DND-41 (cell line): ENCODE measurements at regions not wholly inside any gene's neighbourhood (a gene's known extent, or its start where the extent isn't known, plus 50 kb on each side); places are given as distances from the start of the nearest gene placed in this dataset.

Experiments used
- ATAC-seq: fragments of 200-7000 bp; cut with Tn5 transposase; 3 replicates; pipeline ENCODE4 v1.9.1; 2021; ENCODE audit warnings: low read depth; ENCODE audit not compliant: insufficient read depth
- DNase-seq: peaks from one replicate; pipeline ENCODE4 v3.0.0-alpha.2; 2020
- H2AFZ ChIP-seq: 2 replicates; pipeline ENCODE4 v1.6.0; 2012; ENCODE audit warnings: low read depth, low read length
- H3K27ac ChIP-seq: 2 replicates; pipeline ENCODE4 v1.5.1; 2012; ENCODE audit warnings: low read length, inconsistent platforms
- H3K27me3 ChIP-seq: fragments of 200-600 bp; sonication (generic); 2 replicates; pipeline ENCODE4 v1.6.0; 2012; ENCODE audit warnings: low read length, mild to moderate bottlenecking, inconsistent platforms; ENCODE audit not compliant: insufficient read depth, poor library complexity
- H3K36me3 ChIP-seq: 2 replicates; pipeline ENCODE4 v1.5.1; 2012; ENCODE audit warnings: low read length, inconsistent platforms; ENCODE audit not compliant: insufficient read depth
- H3K4me1 ChIP-seq: 2 replicates; pipeline ENCODE4 v1.5.1; 2012; ENCODE audit warnings: mild to moderate bottlenecking, low read length; ENCODE audit not compliant: insufficient read depth
- H3K4me2 ChIP-seq: 2 replicates; pipeline ENCODE4 v1.6.0; 2012; ENCODE audit warnings: mild to moderate bottlenecking, moderate library complexity, low read length, inconsistent platforms; ENCODE audit not compliant: insufficient read depth
- H3K4me3 ChIP-seq, 2 experiments: fragments of 200-600 bp in 1 of 2; shearing (Covaris generic) in 1 of 2; 2 replicates each; pipeline ENCODE4 v1.5.1; 2012 to 2016; ENCODE audit warnings: inconsistent platforms in 2 of 2, low read length in 2 of 2, mild to moderate bottlenecking in 2 of 2, low read depth in 1 of 2, moderate library complexity in 1 of 2
- H3K79me2 ChIP-seq: 2 replicates; pipeline ENCODE4 v1.6.0; 2012; ENCODE audit warnings: low read length, inconsistent platforms; ENCODE audit not compliant: insufficient read depth
- H3K9ac ChIP-seq: 2 replicates; pipeline ENCODE4 v1.6.0; 2012; ENCODE audit warnings: low read depth, mild to moderate bottlenecking, inconsistent platforms, low read length, moderate library complexity
- H3K9me3 ChIP-seq: 2 replicates; pipeline ENCODE4 v1.5.1; 2012; ENCODE audit warnings: low read length, moderate library complexity, mild to moderate bottlenecking, inconsistent platforms; ENCODE audit not compliant: insufficient read depth, severe bottlenecking
- H4K20me1 ChIP-seq: 2 replicates; pipeline ENCODE4 v1.6.0; 2012; ENCODE audit warnings: low read length; ENCODE audit not compliant: insufficient read depth
- CTCF ChIP-seq: IDR thresholded peaks from 2 replicates; pipeline ENCODE4 v1.5.1; 2012; ENCODE audit warnings: borderline replicate concordance, low read length, moderate library complexity, mild to moderate bottlenecking; ENCODE audit not compliant: poor library complexity, severe bottlenecking; ENCODE audit errors: extremely low read depth
- EZH2 ChIP-seq: IDR thresholded peaks from 3 replicates; pipeline ENCODE4 v1.6.1; 2012; ENCODE audit warnings: borderline replicate concordance, low read depth, mild to moderate bottlenecking, moderate library complexity, low read length, inconsistent platforms; ENCODE audit not compliant: severe bottlenecking

- ATAC-seq (no peak), DNase-seq (no peak)
- H3K27ac ChIP-seq: no peak overlapping the region
- H2AFZ ChIP-seq: no peak overlapping the region
- H4K20me1 ChIP-seq: no peaks in the 10 kb centered on the region
- H3K9me3 ChIP-seq: peaks cover 5% of the 10 kb centered on the region
- no peak overlapping the region for H3K4me3 ChIP-seq
- H3K9ac ChIP-seq: no peak overlapping the region
- no peaks in the 10 kb centered on the region for H3K27me3 ChIP-seq
- H3K79me2 ChIP-seq: no peaks in the 10 kb centered on the region
- H3K4me2 ChIP-seq: no peak overlapping the region
- H3K36me3 ChIP-seq: no peaks in the 10 kb centered on the region
- no peaks in the 10 kb centered on the region for H3K4me1 ChIP-seq
- TF ChIP-seq EZH2: no peak
- TF ChIP-seq CTCF: no peak
Observed at GRCh38 chr7:152924238-152924637, 164.7 kb downstream of the ACTR3B start.

GRCh38 chr7:152924826-152925411, 165.4 kb downstream of the ACTR3B start:
- no peak overlapping the region for H3K9ac ChIP-seq
- ATAC-seq: no peak
- H2AFZ ChIP-seq: no peak overlapping the region

GRCh38 chr7:152925412-152926147, 166.0 kb downstream of the ACTR3B start:
- Histone ChIP-seq H2AFZ (no peak overlapping the region), H3K4me1 (no peaks in the 10 kb centered on the region), H3K36me3 (no peaks in the 10 kb centered on the region), H3K4me2 (no peak overlapping the region), H3K9me3 (peaks cover 5% of the 10 kb centered on the region), H3K9ac (no peak overlapping the region), H3K27me3 (no peaks in the 10 kb centered on the region), H3K79me2 (no peaks in the 10 kb centered on the region), H3K27ac (no peak overlapping the region), H3K4me3 (no peak overlapping the region), H4K20me1 (no peaks in the 10 kb centered on the region)
- no peak for DNase-seq
- ATAC-seq: no peak
- TF ChIP-seq EZH2 (no peak), CTCF (no peak)

More at GRCh38 chr7:152924826-152925411, 165.4 kb downstream of the ACTR3B start:
- no peaks in the 10 kb centered on the region for H3K36me3 ChIP-seq
- no peak for DNase-seq
- TF ChIP-seq CTCF: no peak
- no peak for TF ChIP-seq EZH2
- H3K79me2 ChIP-seq: no peaks in the 10 kb centered on the region
- no peak overlapping the region for H3K27ac ChIP-seq
- H3K9me3 ChIP-seq: peaks cover 5% of the 10 kb centered on the region
- H3K4me2 ChIP-seq: no peak overlapping the region
- no peaks in the 10 kb centered on the region for H4K20me1 ChIP-seq
- H3K4me1 ChIP-seq: no peaks in the 10 kb centered on the region
- H3K4me3 ChIP-seq: no peak overlapping the region
- no peaks in the 10 kb centered on the region for H3K27me3 ChIP-seq
